VCaP (cell line): ENCODE measurements at regions not wholly inside any gene's neighbourhood (a gene's known extent, or its start where the extent isn't known, plus 50 kb on each side); places are given as distances from the start of the nearest gene placed in this dataset.
A peak's percentile ranks its signal among the peaks of the same experiment; 100 is the strongest.

ENCODE experiments used
- H3K27ac ChIP-seq: fragments of 450-650 bp; 2 replicates; pipeline ENCODE4 v1.5.1; 2017
- TF ChIP-seq, protein P1 (sequence below): fragments of 450-650 bp; conservative IDR thresholded peaks from 2 replicates; pipeline ENCODE4 v1.5.1; 2017; ENCODE audit warnings: mild to moderate bottlenecking, moderate library complexity

DNA sequence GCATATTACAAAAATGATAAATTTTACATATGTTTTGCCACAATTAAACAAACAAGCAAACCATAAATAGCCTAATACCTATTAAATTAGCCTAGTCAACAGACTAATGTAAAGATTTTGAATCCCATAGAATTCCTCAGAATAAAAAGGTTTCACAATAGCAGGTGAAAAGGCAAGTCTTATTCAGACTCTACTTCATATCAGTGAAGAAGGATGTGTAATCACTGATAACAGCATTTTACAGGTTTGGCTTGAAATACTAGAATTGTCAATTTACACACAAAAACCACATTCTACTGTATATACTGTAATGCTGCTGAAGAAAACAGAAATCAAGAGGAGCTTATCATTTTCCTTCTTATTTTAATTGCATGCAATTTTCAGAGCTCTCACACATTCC lies 90.8 kb upstream of the SSTR1 start:
- H3K27ac ChIP-seq: no peak overlapping the region
- TF ChIP-seq, protein P1, sequence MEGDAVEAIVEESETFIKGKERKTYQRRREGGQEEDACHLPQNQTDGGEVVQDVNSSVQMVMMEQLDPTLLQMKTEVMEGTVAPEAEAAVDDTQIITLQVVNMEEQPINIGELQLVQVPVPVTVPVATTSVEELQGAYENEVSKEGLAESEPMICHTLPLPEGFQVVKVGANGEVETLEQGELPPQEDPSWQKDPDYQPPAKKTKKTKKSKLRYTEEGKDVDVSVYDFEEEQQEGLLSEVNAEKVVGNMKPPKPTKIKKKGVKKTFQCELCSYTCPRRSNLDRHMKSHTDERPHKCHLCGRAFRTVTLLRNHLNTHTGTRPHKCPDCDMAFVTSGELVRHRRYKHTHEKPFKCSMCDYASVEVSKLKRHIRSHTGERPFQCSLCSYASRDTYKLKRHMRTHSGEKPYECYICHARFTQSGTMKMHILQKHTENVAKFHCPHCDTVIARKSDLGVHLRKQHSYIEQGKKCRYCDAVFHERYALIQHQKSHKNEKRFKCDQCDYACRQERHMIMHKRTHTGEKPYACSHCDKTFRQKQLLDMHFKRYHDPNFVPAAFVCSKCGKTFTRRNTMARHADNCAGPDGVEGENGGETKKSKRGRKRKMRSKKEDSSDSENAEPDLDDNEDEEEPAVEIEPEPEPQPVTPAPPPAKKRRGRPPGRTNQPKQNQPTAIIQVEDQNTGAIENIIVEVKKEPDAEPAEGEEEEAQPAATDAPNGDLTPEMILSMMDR: no peak

GRCh38 chr14:38120109-38120508 lies 87.6 kb upstream of the SSTR1 start:
- no peak overlapping the region for H3K27ac ChIP-seq
- TF ChIP-seq, protein P1: no peak

DNA sequence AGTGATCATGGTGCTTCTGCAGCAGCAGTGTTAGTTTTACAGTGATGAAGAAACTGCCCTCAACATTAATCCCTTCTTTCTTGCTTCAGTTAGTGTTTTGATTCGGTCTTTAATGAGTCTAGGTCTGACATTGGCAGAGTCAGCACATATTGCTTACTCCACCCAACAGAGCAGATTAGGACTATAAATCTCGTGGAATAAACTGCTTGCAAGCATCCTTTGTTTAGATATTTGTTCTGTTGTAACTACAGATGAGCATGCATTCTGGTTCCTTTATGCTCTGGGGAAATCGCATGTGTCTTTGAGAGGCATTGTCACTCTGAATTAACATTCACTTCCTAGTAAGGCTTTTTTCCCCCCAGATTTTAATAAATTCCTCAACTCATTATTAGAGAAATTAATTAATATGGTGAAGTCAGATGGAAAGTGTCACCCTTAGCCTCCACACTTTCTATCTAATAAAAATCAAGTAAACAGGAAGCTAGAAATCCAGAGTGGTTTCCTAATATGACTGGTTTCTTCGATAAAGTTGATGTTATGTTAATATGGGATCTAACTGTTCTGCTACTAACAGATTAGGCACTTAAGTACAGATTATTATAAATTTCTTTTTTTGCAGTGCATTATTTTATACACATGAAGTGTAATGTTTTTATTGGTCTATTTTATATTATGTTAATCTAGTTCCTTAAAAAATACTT lies 86.2 kb upstream of the SSTR1 start:
- H3K27ac ChIP-seq: no peak overlapping the region
- TF ChIP-seq, protein P1: no peak

GRCh38 chr14:38122241-38122640 lies 85.5 kb upstream of the SSTR1 start:
- TF ChIP-seq, protein P1: no peak
- H3K27ac ChIP-seq: no peak overlapping the region

DNA sequence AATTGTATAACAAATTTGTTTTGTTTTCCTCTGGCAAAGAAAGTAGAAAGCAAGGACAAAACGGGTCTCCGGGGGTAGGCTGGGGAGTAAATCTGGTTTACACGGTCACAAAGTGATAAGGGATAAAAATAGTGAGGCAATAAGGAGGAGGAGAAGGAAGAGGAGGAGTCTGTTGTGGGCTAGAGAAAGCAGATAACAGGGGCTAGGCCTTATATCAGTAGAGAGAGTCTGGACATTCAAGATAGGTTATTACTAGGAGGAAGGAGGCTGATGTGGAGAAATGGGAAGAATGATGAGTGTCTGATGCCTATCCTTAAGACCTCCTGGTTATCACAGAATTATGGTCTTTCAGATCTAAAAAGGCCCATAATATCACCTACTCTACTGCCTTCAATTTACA lies 83.2 kb upstream of the SSTR1 start:
- no peak overlapping the region for H3K27ac ChIP-seq

GRCh38 chr14:38125481-38126037 lies 82.1 kb upstream of the SSTR1 start:
- TF ChIP-seq, protein P1: no peak
- peak overlapping the region; percentile 36 for H3K27ac ChIP-seq

More for the DNA sequence above, 83.2 kb upstream of the SSTR1 start:
- TF ChIP-seq, protein P1: no peak

DNA sequence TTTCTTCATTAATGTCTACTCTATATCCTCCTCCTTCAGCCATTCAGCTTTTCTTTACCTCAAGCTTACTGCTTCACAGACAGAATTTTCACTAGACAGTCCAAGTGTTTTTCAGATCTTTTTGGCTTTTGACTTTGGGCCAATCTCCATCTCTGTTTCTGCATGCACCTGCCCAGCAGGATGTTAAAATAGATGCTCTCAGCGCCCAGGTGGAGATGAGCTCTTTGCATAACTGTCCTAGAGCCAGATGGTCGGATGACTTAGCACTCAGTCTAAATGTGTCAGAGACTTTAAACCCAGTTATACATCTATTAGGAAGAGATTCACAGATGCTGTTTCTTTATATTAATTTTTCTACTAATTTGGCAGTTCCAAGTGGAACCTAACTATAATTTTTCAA lies 80.3 kb upstream of the SSTR1 start:
- TF ChIP-seq, protein P1: no peak
- H3K27ac ChIP-seq: no peak overlapping the region
